Adipocyte (in vitro differentiated cells): ENCODE measurements at regions not wholly inside any gene's neighbourhood (a gene's known extent, or its start where the extent isn't known, plus 50 kb on each side); places are given as distances from the start of the nearest gene placed in this dataset.

Experiments used
- DNase-seq: peaks from one replicate; pipeline ENCODE4 v3.0.0-alpha.2; 2015; ENCODE audit warnings: low read depth
- H3K27me3 ChIP-seq: replicated peaks from 2 replicates; pipeline ENCODE4 v1.7.0; 2013; ENCODE audit warnings: mild to moderate bottlenecking, low read length, moderate library complexity; ENCODE audit not compliant: control insufficient read depth, insufficient read depth
- H3K36me3 ChIP-seq: 2 replicates; pipeline ENCODE4 v1.7.0; 2013; ENCODE audit warnings: low read length, mild to moderate bottlenecking, moderate library complexity; ENCODE audit not compliant: control insufficient read depth, insufficient read depth, severe bottlenecking
- H3K4me1 ChIP-seq: 2 replicates; pipeline ENCODE4 v1.7.0; 2013; ENCODE audit warnings: mild to moderate bottlenecking, low read length, moderate library complexity; ENCODE audit not compliant: control insufficient read depth, insufficient read depth
- H3K4me3 ChIP-seq: 2 replicates; pipeline ENCODE4 v1.7.0; 2013; ENCODE audit warnings: mild to moderate bottlenecking, low read length, moderate library complexity
- H3K9ac ChIP-seq: 2 replicates; pipeline ENCODE4 v1.7.0; 2013; ENCODE audit warnings: mild to moderate bottlenecking, low read length, moderate library complexity
- H3K9me3 ChIP-seq: 2 replicates; pipeline ENCODE4 v1.7.0; 2013; ENCODE audit warnings: mild to moderate bottlenecking, low read length, moderate library complexity; ENCODE audit not compliant: control insufficient read depth

DNA sequence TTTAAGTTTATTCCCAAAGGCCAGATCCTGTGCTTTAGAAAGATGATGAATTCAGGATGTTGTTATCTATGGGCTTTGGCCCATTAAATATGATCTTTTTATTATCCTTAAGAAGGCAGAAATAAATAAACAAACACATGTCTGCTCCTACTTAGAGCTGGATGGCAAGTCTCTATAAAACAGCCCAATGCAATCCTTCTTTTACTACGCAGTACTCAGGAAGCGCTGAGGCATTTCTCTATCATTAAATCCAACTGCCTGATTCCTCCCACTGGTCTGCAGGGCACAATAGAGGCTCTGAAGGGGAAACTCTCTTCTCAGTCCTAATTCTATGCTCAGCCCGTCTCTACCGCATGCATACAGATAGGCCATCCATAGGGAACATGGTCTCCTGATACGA lies 144.5 kb upstream of the TMEM72 start:
- H3K9me3 ChIP-seq = no peaks in the 10 kb centered on the region
- peaks cover 13% of the 10 kb centered on the region for H3K4me1 ChIP-seq
- H3K9ac ChIP-seq = no peak overlapping the region
- H3K27me3 ChIP-seq = no peaks in the 10 kb centered on the region
- H3K36me3 ChIP-seq = no peaks in the 10 kb centered on the region
- no peak overlapping the region for H3K4me3 ChIP-seq
- DNase-seq = no peak

DNA sequence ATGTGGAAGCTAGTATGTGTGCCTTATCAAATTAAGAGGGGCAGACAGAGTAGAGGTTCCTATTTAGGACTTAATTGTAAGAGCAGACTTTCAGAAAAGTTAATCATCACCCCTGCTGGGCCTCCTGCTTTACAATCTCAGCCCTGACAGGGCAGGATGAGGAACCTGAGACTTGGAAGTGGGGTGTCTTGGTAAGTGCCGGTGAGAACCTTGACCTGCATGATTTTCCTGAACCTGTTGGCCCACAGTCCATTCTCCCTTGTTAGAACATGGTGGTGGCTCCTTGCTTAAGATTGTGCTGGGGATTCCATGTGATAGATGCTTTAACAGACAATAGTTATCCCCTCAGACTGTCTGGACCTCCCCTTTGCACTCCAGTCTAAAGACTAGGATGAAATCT lies 141.7 kb upstream of the TMEM72 start:
- Histone ChIP-seq H3K4me3 (no peak overlapping the region), H3K4me1 (peaks cover 13% of the 10 kb centered on the region), H3K27me3 (no peaks in the 10 kb centered on the region), H3K9ac (no peak overlapping the region), H3K36me3 (no peaks in the 10 kb centered on the region), H3K9me3 (no peaks in the 10 kb centered on the region)
- no peak for DNase-seq

DNA sequence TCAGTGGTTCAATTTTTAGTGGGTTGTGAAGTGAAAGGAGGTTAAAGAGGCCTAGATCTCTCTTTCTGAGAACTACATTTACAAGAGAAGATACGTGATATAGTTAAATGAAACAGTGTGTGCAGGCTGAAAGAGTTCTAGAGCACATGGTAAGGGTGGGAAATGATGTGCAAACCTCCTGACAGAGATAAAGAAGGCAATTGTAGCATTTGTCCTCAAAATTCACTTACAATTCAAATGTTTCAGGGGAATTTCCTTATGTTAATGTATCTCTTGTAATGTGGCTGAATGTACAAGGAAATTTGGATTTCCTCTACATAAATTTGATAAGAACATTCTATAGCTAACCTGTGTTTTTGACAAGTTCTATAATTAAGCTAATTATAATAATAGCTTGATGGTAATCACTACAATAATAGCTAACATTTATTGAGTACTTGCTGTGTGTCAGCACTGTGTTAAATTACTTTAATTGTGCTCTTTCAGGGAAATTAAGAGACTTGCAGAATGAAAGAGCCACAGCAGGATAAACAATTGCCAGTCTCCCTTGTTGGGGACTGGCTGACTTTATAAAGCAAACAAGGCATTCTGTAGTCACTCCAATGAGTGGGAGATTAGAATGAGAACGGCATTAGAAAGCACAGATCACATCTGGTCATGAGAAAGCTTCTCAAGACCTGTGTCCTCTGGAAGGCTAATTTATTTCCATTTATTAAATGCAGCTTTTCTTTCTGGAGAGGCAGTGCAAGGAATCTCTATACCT lies 139.7 kb upstream of the TMEM72 start:
- no peak overlapping the region for H3K9ac ChIP-seq
- no peak for DNase-seq

DNA sequence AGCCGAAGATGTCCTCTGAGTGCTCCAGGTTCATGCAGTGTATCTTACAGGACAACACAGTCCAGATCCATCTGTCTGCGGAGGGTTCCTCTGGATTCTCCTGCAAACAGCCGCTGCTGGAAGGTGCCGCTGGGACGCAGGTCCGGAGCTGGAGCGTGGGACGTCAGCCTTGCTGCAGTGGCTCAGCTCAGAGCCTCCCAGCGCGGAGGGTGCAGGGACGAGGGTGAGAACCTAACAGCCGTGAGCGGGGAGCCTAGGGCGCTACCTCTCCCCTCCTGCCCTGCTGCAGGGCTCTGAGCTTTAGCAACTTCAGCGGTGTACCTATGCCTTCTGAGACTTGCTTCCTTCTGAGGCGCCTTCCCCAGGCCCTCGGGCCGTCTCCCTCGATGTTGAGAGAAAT lies 137.6 kb upstream of the TMEM72 start:
- Histone ChIP-seq H3K27me3 (no peaks in the 10 kb centered on the region), H3K36me3 (no peaks in the 10 kb centered on the region), H3K9ac (no peak overlapping the region), H3K9me3 (no peaks in the 10 kb centered on the region), H3K4me1 (peaks cover 16% of the 10 kb centered on the region), H3K4me3 (no peak overlapping the region)
- DNase-seq = no peak

More for the DNA sequence above, 139.7 kb upstream of the TMEM72 start:
- no peak overlapping the region for H3K4me3 ChIP-seq
- H3K27me3 ChIP-seq = no peaks in the 10 kb centered on the region
- H3K9me3 ChIP-seq = no peaks in the 10 kb centered on the region
- no peaks in the 10 kb centered on the region for H3K36me3 ChIP-seq
- H3K4me1 ChIP-seq = peaks cover 16% of the 10 kb centered on the region

DNA sequence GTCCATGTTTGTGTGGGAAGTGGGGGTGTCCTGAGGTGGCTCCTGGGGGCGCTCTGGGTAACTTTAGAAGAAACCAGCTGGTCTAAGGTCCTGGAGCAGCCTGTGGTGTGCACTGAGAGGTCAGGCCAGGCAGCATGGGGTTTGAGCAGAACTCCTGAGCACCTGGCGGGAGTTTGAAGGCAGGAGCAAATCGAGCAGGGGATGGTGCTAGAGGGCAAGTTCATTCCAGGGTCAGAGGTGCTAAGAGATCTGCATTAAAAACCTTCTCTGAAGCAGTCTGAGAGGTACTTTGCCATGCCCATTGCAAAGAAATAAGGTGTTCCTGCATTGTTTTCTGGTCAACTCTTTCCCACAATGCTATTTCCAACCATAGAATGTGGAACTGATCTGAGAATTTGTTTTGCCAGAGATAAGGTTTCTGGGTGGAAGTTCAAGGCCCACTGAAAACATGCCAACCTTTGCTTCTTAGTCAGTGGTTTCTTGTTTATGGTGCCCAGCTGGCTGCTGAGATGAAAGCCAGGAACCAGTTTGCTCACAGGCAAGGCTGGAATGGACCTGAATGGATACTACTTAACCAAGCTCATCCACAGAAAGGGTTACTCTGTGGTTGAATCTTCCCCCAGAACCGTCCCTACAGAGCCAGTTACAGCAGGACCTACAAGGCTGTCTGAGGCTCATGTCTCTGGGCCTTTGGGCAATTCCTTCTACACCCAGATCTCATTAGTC lies 136.3 kb upstream of the TMEM72 start:
- peak; percentile 41 for DNase-seq
- Histone ChIP-seq H3K9me3 (no peaks in the 10 kb centered on the region), H3K4me1 (peaks cover 11% of the 10 kb centered on the region), H3K27me3 (no peaks in the 10 kb centered on the region), H3K36me3 (no peaks in the 10 kb centered on the region), H3K4me3 (no peak overlapping the region), H3K9ac (no peak overlapping the region)

DNA sequence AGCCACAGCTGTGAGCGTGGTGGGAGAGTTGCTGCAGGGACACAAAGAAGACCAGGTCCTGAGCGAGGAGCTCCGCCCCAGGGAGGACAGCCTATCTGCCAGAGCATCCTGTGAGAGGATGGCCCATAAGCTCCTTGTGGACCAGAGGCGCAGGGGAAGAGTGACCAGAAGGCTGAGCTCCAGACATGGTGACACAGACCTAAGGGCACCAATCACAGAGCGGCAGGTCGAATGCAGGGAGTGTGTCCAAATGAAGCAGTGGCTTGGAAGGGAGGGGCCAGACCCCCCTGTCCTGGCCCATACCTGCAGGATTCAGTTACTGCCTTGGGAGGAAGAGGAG lies 135.8 kb upstream of the TMEM72 start:
- no peak overlapping the region for H3K9ac ChIP-seq
- H3K27me3 ChIP-seq = no peaks in the 10 kb centered on the region
- no peak for DNase-seq
- H3K9me3 ChIP-seq = no peaks in the 10 kb centered on the region
- no peak overlapping the region for H3K4me3 ChIP-seq
- no peaks in the 10 kb centered on the region for H3K36me3 ChIP-seq
- H3K4me1 ChIP-seq = peaks cover 14% of the 10 kb centered on the region

DNA sequence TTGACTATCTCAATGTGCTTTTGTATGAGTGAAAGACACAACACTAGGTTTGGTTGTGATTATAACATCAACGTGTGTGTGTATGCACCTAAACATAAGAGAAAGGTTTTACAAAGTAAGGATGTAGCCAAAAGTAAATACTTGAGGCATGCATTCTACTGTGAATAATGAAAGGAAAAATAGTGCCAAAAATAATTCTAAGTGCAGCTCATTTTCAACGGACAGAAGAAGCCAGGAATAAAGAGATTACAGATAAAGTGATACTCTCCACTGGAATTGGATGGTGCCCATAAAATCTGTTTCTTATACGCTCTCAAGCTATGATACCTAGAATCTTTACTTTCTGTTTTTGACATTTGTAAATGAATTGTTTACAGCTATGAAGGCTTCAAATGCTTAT lies 135.0 kb upstream of the TMEM72 start:
- no peaks in the 10 kb centered on the region for H3K9me3 ChIP-seq
- H3K36me3 ChIP-seq = no peaks in the 10 kb centered on the region
- H3K4me1 ChIP-seq = peaks cover 22% of the 10 kb centered on the region
- no peak overlapping the region for H3K9ac ChIP-seq
- H3K27me3 ChIP-seq = no peaks in the 10 kb centered on the region
- no peak overlapping the region for H3K4me3 ChIP-seq
- no peak for DNase-seq

DNA sequence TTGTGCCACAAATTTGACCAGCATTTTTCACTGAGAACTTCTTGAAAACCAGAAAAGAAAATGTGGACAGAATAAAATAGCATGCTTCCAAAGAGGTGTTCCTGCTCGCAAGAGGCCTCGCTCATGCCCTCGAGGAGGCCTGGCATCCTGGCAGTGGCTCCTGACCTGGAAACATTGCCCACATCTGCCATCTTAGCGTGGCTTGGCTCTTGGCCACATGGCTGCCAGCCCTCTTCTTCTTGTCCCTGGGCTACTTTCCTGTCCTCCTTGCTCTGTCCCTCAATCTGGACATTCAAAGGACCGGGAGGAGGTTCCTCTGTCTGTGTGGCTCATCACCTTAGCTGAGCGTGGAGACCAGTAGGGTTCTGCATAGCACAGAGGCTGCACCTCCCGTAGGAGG lies 131.6 kb upstream of the TMEM72 start:
- H3K9ac ChIP-seq = no peak overlapping the region
- H3K4me1 ChIP-seq = peaks cover 20% of the 10 kb centered on the region
- no peak for DNase-seq
- H3K27me3 ChIP-seq = no peaks in the 10 kb centered on the region
- H3K4me3 ChIP-seq = no peak overlapping the region
- H3K36me3 ChIP-seq = no peaks in the 10 kb centered on the region
- no peaks in the 10 kb centered on the region for H3K9me3 ChIP-seq

DNA sequence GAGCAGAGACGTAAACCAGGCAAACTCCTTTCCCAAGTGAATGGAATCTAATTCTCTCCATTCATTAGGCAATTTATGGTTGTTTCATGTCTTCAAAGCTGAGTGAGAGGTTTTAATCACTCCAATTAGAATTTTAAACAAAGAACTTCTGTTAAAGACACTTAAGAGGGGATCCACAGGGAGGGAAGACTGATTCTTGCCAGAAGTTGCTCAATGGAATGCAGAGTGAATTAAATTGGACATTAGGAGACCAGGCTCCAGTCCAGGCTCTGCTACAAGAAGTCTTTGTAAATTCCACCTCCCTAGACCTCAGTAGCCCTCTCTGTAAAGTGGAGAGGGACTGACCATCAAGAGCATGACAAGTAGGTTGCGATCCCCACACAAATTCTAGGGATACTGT lies 130.7 kb upstream of the TMEM72 start:
- DNase-seq = no peak
- Histone ChIP-seq H3K9ac (no peak overlapping the region), H3K4me3 (no peak overlapping the region)

DNA sequence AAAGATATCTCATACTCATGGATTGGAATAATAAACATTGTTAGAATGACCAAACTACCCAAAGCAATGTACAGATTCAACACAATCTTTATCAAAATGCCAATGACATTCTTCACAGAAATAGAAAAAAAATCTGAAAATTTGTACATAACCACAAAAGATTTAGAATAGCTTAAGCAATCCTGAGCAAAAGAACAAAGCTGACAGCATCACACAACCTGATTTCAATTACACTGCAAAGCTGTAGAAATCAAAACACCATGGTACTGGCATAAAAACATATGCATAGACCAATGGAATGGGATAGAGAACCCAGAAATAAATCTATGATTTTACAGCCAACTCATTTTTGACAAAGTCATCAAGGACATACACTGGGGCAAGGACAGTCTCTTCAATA lies 130.0 kb upstream of the TMEM72 start:
- Histone ChIP-seq H3K27me3 (no peaks in the 10 kb centered on the region), H3K9ac (no peak overlapping the region), H3K36me3 (no peaks in the 10 kb centered on the region), H3K4me3 (no peak overlapping the region), H3K9me3 (no peaks in the 10 kb centered on the region), H3K4me1 (peaks cover 14% of the 10 kb centered on the region)
- DNase-seq = peak; percentile 46

More for the DNA sequence above, 130.7 kb upstream of the TMEM72 start:
- H3K9me3 ChIP-seq = no peaks in the 10 kb centered on the region
- no peaks in the 10 kb centered on the region for H3K27me3 ChIP-seq
- no peaks in the 10 kb centered on the region for H3K36me3 ChIP-seq
- peaks cover 12% of the 10 kb centered on the region for H3K4me1 ChIP-seq

DNA sequence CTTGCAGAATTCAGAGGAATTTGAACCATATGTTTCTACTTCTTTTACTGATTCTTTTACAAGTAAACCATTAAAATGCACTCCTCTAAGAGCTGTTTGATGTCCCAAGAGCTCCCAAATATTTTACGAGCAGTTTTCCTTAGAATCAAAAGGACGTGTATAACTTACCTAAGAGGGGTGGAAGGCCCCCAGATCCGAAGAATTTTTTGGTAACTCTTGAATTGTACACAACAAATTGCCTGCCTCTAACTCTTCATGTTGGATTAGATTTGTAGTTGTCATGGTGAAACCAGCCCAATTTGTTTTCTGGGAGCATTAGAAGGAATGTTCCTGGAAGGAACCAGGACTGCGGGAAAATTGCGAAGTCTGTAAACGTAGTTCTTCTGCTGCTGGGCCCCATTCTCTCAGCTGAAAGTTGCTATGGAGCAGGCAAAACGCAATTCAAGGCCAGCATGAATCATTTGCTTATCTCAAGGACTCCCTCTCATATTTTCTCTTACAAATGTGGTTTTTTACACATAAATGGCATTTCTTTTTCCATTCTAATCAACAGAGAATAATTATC lies 124.8 kb upstream of the TMEM72 start:
- H3K27me3 ChIP-seq = peaks cover 3% of the 10 kb centered on the region
- peak; percentile 71 for DNase-seq
- peaks cover 10% of the 10 kb centered on the region for H3K4me1 ChIP-seq
- no peaks in the 10 kb centered on the region for H3K36me3 ChIP-seq
- no peak overlapping the region for H3K9ac ChIP-seq
- H3K9me3 ChIP-seq = no peaks in the 10 kb centered on the region
- H3K4me3 ChIP-seq = no peak overlapping the region
